HUES48 (cell line): ENCODE measurements at regions not wholly inside any gene's neighbourhood (a gene's known extent, or its start where the extent isn't known, plus 50 kb on each side); places are given as distances from the start of the nearest gene placed in this dataset.

Experiments
- H3K27ac ChIP-seq: one replicate; pipeline ENCODE4 v1.7.0; 2013; ENCODE audit warnings: low read depth, low read length, inconsistent platforms
- H3K27me3 ChIP-seq: 2 replicates; pipeline ENCODE4 v1.6.1; 2013; ENCODE audit warnings: mild to moderate bottlenecking, low read length; ENCODE audit not compliant: control insufficient read depth, insufficient read depth
- H3K36me3 ChIP-seq: 2 replicates; pipeline ENCODE4 v1.6.1; 2013; ENCODE audit warnings: low read length; ENCODE audit not compliant: control insufficient read depth, insufficient read depth
- H3K4me1 ChIP-seq: 2 replicates; pipeline ENCODE4 v1.6.1; 2013; ENCODE audit warnings: mild to moderate bottlenecking, low read length; ENCODE audit not compliant: control insufficient read depth, insufficient read depth
- H3K4me3 ChIP-seq: 2 replicates; pipeline ENCODE4 v1.5.1; 2013; ENCODE audit warnings: mild to moderate bottlenecking, low read depth, low read length
- H3K9ac ChIP-seq: 2 replicates; pipeline ENCODE4 v1.6.1; 2013; ENCODE audit warnings: mild to moderate bottlenecking, low read depth, low read length, moderate library complexity
- H3K9me3 ChIP-seq: 2 replicates; pipeline ENCODE4 v1.6.1; 2013; ENCODE audit warnings: low read length; ENCODE audit not compliant: control insufficient read depth, insufficient read depth

GRCh38 chr2:228839421-228839876, 431.6 kb downstream of the PID1 start:
- H3K4me3 ChIP-seq = no peak overlapping the region
- H3K27ac ChIP-seq = no peak overlapping the region
- no peaks in the 10 kb centered on the region for H3K36me3 ChIP-seq
- H3K9ac ChIP-seq = no peak overlapping the region
- no peaks in the 10 kb centered on the region for H3K4me1 ChIP-seq
- H3K9me3 ChIP-seq = no peaks in the 10 kb centered on the region
- no peaks in the 10 kb centered on the region for H3K27me3 ChIP-seq

GRCh38 chr2:228838819-228839218, 432.3 kb downstream of the PID1 start:
- Histone ChIP-seq H3K27me3 (no peaks in the 10 kb centered on the region), H3K9me3 (no peaks in the 10 kb centered on the region), H3K9ac (no peak overlapping the region), H3K4me1 (no peaks in the 10 kb centered on the region), H3K36me3 (no peaks in the 10 kb centered on the region), H3K27ac (no peak overlapping the region), H3K4me3 (no peak overlapping the region)

GRCh38 chr2:228828397-228828796, 442.7 kb downstream of the PID1 start:
- no peak overlapping the region for H3K4me3 ChIP-seq
- no peak overlapping the region for H3K9ac ChIP-seq
- no peak overlapping the region for H3K27ac ChIP-seq
- H3K27me3 ChIP-seq = no peaks in the 10 kb centered on the region
- no peaks in the 10 kb centered on the region for H3K4me1 ChIP-seq
- H3K36me3 ChIP-seq = no peaks in the 10 kb centered on the region
- H3K9me3 ChIP-seq = no peaks in the 10 kb centered on the region

GRCh38 chr2:228827056-228827700, 443.9 kb downstream of the PID1 start:
- H3K9ac ChIP-seq = no peak overlapping the region
- H3K4me1 ChIP-seq = no peaks in the 10 kb centered on the region
- H3K4me3 ChIP-seq = no peak overlapping the region
- no peaks in the 10 kb centered on the region for H3K36me3 ChIP-seq
- no peaks in the 10 kb centered on the region for H3K9me3 ChIP-seq
- no peak overlapping the region for H3K27ac ChIP-seq
- no peaks in the 10 kb centered on the region for H3K27me3 ChIP-seq

- Histone ChIP-seq H3K4me3 (no peak overlapping the region), H3K4me1 (no peaks in the 10 kb centered on the region), H3K27ac (no peak overlapping the region), H3K9me3 (no peaks in the 10 kb centered on the region), H3K36me3 (no peaks in the 10 kb centered on the region), H3K27me3 (no peaks in the 10 kb centered on the region), H3K9ac (no peak overlapping the region)
Measured at GRCh38 chr2:228819701-228820100, 451.4 kb downstream of the PID1 start.

- Histone ChIP-seq H3K9ac (no peak overlapping the region), H3K27me3 (no peaks in the 10 kb centered on the region), H3K36me3 (no peaks in the 10 kb centered on the region), H3K9me3 (no peaks in the 10 kb centered on the region), H3K27ac (no peak overlapping the region), H3K4me1 (no peaks in the 10 kb centered on the region), H3K4me3 (no peak overlapping the region)
Measured at GRCh38 chr2:228802181-228803071, 468.7 kb downstream of the PID1 start.

GRCh38 chr2:228801451-228801850, 469.6 kb downstream of the PID1 start:
- Histone ChIP-seq H3K4me1 (no peaks in the 10 kb centered on the region), H3K27me3 (no peaks in the 10 kb centered on the region), H3K36me3 (no peaks in the 10 kb centered on the region), H3K27ac (no peak overlapping the region), H3K4me3 (no peak overlapping the region), H3K9ac (no peak overlapping the region), H3K9me3 (no peaks in the 10 kb centered on the region)

GRCh38 chr2:228799208-228799588, 471.9 kb downstream of the PID1 start:
- no peaks in the 10 kb centered on the region for H3K9me3 ChIP-seq
- H3K36me3 ChIP-seq = no peaks in the 10 kb centered on the region
- no peaks in the 10 kb centered on the region for H3K27me3 ChIP-seq
- H3K4me3 ChIP-seq = no peak overlapping the region
- H3K4me1 ChIP-seq = no peaks in the 10 kb centered on the region
- no peak overlapping the region for H3K27ac ChIP-seq
- H3K9ac ChIP-seq = no peak overlapping the region

GRCh38 chr2:228798458-228799207, 472.5 kb downstream of the PID1 start:
- no peaks in the 10 kb centered on the region for H3K9me3 ChIP-seq

GRCh38 chr2:228796386-228796785, 474.7 kb downstream of the PID1 start:
- no peaks in the 10 kb centered on the region for H3K9me3 ChIP-seq

More at GRCh38 chr2:228798458-228799207, 472.5 kb downstream of the PID1 start:
- H3K4me1 ChIP-seq = no peaks in the 10 kb centered on the region
- no peak overlapping the region for H3K9ac ChIP-seq
- H3K27ac ChIP-seq = no peak overlapping the region
- H3K36me3 ChIP-seq = no peaks in the 10 kb centered on the region
- no peaks in the 10 kb centered on the region for H3K27me3 ChIP-seq
- no peak overlapping the region for H3K4me3 ChIP-seq

GRCh38 chr2:228793116-228793515, 478.0 kb downstream of the PID1 start:
- Histone ChIP-seq H3K4me1 (no peaks in the 10 kb centered on the region), H3K4me3 (no peak overlapping the region), H3K9ac (no peak overlapping the region)

More at GRCh38 chr2:228796386-228796785, 474.7 kb downstream of the PID1 start:
- H3K27me3 ChIP-seq = no peaks in the 10 kb centered on the region
- H3K9ac ChIP-seq = no peak overlapping the region
- H3K4me1 ChIP-seq = no peaks in the 10 kb centered on the region
- H3K27ac ChIP-seq = no peak overlapping the region
- no peaks in the 10 kb centered on the region for H3K36me3 ChIP-seq
- H3K4me3 ChIP-seq = no peak overlapping the region

More at GRCh38 chr2:228793116-228793515, 478.0 kb downstream of the PID1 start:
- H3K36me3 ChIP-seq = no peaks in the 10 kb centered on the region
- H3K9me3 ChIP-seq = no peaks in the 10 kb centered on the region
- H3K27me3 ChIP-seq = no peaks in the 10 kb centered on the region
- no peak overlapping the region for H3K27ac ChIP-seq
